ENCODE measurements at regions not wholly inside any gene's neighbourhood (a gene's known extent, or its start where the extent isn't known, plus 50 kb on each side); places are given as distances from the start of the nearest gene placed in this dataset.
"Not testable (repeated sequence)": the region's sequence is repeated elsewhere in the genome, so short reads cannot be mapped to it uniquely, and the experiment has no call there.

DNA sequence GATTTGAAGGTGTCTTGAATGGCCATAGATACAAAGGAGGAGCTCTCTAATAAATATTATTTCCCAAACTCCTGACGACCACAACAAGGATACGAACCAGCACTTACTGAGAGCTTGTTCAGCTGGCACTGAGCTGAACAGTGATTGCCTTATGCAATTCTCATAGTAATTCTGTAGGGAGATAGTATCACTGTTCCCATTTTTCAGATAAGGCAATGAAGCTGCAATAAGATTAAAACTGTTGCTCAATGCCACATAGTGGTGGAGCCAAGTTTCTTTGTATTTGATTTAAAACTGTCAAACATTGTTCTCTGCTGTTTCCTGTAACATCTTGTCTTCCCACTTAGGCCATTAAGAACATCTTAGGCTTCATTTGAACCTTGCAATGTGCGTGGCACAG, 163.9 kb downstream of the RPLP1 start:
- no peak for DNase-seq
- peaks cover 67% of the 10 kb centered on the region for H3K27me3 Mint-ChIP-seq (ENCODE audit: unreplicated experiment)
- intact Hi-C loops (cut with micrococcal nuclease; ENCODE audit: unreplicated experiment), result no loop called here
- H3K4me1 Mint-ChIP-seq (ENCODE audit: low read depth, unreplicated experiment), result no peaks in the 10 kb centered on the region
- CTCF ChIA-PET, result no interaction called here
- TF ChIP-seq, protein P1, sequence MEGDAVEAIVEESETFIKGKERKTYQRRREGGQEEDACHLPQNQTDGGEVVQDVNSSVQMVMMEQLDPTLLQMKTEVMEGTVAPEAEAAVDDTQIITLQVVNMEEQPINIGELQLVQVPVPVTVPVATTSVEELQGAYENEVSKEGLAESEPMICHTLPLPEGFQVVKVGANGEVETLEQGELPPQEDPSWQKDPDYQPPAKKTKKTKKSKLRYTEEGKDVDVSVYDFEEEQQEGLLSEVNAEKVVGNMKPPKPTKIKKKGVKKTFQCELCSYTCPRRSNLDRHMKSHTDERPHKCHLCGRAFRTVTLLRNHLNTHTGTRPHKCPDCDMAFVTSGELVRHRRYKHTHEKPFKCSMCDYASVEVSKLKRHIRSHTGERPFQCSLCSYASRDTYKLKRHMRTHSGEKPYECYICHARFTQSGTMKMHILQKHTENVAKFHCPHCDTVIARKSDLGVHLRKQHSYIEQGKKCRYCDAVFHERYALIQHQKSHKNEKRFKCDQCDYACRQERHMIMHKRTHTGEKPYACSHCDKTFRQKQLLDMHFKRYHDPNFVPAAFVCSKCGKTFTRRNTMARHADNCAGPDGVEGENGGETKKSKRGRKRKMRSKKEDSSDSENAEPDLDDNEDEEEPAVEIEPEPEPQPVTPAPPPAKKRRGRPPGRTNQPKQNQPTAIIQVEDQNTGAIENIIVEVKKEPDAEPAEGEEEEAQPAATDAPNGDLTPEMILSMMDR (IDR thresholded peaks at IDR 0.05; ENCODE audit: unreplicated experiment), result no peak
- no peaks in the 10 kb centered on the region for H3K9me3 Mint-ChIP-seq (ENCODE audit: low read depth, unreplicated experiment)
- BruUV-seq (replicated peaks), result no TSS peak
- H3K27ac Mint-ChIP-seq (ENCODE audit: unreplicated experiment), result no peak overlapping the region
- H3K36me3 Mint-ChIP-seq (ENCODE audit: insufficient read depth, unreplicated experiment), result no peaks in the 10 kb centered on the region
- H3K4me3 Mint-ChIP-seq (ENCODE audit: low read depth, unreplicated experiment), result no peak overlapping the region

DNA sequence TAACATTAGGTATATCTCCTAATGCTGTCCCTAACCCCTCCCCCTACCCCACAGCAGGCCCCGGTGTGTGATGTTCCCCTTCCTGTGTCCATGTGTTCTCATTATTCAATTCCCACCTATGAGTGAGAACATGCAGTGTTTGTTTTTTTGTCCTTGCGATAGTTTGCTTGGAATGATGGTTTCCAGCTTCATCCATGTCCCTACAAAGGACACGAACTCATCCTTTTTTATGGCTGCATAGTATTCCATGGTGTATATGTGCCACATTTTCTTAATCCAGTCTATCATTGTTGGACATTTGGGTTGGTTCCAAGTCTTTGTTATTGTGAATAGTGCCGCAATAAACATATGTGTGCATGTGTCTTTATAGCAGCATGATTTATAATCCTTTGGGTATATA, 164.5 kb downstream of the RPLP1 start:
- H3K4me3 Mint-ChIP-seq (ENCODE audit: low read depth, unreplicated experiment); DNase-seq; H3K27ac Mint-ChIP-seq (ENCODE audit: unreplicated experiment); H3K4me1 Mint-ChIP-seq (ENCODE audit: low read depth, unreplicated experiment); CTCF ChIA-PET; H3K9me3 Mint-ChIP-seq (ENCODE audit: low read depth, unreplicated experiment); intact Hi-C loops (cut with micrococcal nuclease; ENCODE audit: unreplicated experiment); H3K36me3 Mint-ChIP-seq (ENCODE audit: insufficient read depth, unreplicated experiment); BruUV-seq (replicated peaks): not testable (repeated sequence)
- H3K27me3 Mint-ChIP-seq (ENCODE audit: unreplicated experiment), result peaks cover 70% of the 10 kb centered on the region

DNA sequence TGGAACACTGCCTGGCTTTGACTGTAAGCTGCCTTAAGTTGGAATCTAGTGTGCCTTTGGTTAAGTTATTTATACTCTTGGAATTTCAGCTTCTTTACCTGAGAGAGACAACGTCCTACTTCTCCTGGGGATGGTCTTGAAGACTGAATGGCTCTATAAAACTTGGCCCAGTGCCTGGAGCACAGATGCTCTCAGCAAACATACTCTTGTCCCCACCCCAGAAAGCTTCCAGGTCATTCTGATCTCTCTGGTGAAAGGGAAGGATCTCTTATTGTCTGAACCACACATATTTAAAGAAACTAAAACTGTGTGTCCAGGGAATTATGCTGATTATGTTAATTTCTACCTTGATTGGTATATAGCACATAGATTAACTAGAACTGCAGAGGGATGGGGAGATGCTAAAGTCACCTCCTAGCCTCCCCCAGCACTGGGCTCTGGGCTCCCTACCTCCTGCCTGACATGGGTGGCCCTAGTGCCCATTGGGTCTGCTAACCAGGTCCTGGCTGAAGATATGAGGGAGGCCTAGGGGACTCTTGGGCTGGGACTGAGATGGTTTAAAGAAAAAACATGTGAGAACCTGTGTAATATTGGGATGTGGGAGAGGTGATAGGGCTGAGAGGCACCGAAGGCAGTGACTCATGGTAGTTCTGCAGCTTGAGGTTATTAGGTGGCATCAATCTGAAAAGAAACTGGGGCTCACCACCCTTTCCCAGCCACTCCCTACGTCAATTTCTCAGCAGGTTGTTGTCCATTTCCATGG, 171.0 kb downstream of the RPLP1 start:
- Mint-ChIP-seq H3K27me3 (ENCODE audit: unreplicated experiment) (peaks cover 98% of the 10 kb centered on the region), H3K36me3 (ENCODE audit: insufficient read depth, unreplicated experiment) (no peaks in the 10 kb centered on the region), H3K9me3 (ENCODE audit: low read depth, unreplicated experiment) (no peaks in the 10 kb centered on the region), H3K27ac (ENCODE audit: unreplicated experiment) (no peak overlapping the region), H3K4me3 (ENCODE audit: low read depth, unreplicated experiment) (no peak overlapping the region), H3K4me1 (ENCODE audit: low read depth, unreplicated experiment) (no peaks in the 10 kb centered on the region)
- intact Hi-C loops (cut with micrococcal nuclease; ENCODE audit: unreplicated experiment), result no loop called here
- CTCF ChIA-PET, result interaction anchor here (0.6 kb wide), 1 partner anchor 101 kb away, joined by 4 read pairs; no protein-coding TSS in a partner anchor
- TF ChIP-seq, protein P1 (IDR thresholded peaks at IDR 0.05; ENCODE audit: unreplicated experiment), result no peak
- no peak for DNase-seq
- no TSS peak for BruUV-seq (replicated peaks)

DNA sequence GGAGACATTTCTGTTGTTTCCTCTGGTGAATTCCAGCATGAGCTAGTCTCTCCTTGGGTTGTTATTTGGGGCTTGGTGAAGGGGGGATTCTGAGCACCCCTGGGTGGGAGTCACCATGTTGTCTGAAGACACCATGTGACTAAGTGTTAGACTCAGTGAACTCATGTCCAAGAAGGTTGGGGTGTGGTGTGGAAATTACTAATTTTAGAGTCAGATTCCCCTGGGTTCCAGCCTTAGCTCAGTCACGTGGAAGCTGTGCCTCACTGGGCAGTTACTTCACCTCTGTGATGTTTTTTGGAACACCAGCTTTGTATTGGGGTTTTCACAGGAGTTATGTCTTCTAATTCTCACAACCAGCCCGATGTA, 171.5 kb downstream of the RPLP1 start:
- H3K4me1 Mint-ChIP-seq (ENCODE audit: low read depth, unreplicated experiment), result no peaks in the 10 kb centered on the region
- CTCF ChIA-PET, result no interaction called here
- H3K9me3 Mint-ChIP-seq (ENCODE audit: low read depth, unreplicated experiment), result no peaks in the 10 kb centered on the region
- no peak overlapping the region for H3K27ac Mint-ChIP-seq (ENCODE audit: unreplicated experiment)
- no peaks in the 10 kb centered on the region for H3K36me3 Mint-ChIP-seq (ENCODE audit: insufficient read depth, unreplicated experiment)
- BruUV-seq (replicated peaks), result no TSS peak
- DNase-seq, result no peak
- TF ChIP-seq, protein P1 (IDR thresholded peaks at IDR 0.05; ENCODE audit: unreplicated experiment), result no peak
- intact Hi-C loops (cut with micrococcal nuclease; ENCODE audit: unreplicated experiment), result no loop called here
- no peak overlapping the region for H3K4me3 Mint-ChIP-seq (ENCODE audit: low read depth, unreplicated experiment)
- peaks cover 98% of the 10 kb centered on the region for H3K27me3 Mint-ChIP-seq (ENCODE audit: unreplicated experiment)

DNA sequence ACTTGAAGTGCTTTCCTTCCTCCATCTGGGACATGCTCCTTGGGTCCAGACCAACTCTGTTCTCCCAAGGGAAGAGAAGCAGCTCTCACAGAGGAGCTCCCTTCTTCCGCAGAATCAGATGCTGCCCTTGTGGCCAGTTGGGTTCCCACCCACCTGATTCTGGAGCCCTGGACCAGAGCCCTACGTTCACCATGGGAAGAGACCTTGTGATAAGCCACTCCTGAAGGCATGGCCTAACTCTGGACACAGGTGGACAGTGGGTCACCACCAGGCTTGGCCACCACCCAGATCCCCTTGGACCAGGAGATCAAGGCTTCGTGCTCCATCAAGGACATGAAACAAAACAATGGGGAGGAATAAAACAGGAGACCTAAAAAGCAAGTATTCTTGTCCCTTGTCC, 172.2 kb downstream of the RPLP1 start:
- Mint-ChIP-seq H3K4me3 (ENCODE audit: low read depth, unreplicated experiment) (no peak overlapping the region), H3K27ac (ENCODE audit: unreplicated experiment) (no peak overlapping the region), H3K36me3 (ENCODE audit: insufficient read depth, unreplicated experiment) (no peaks in the 10 kb centered on the region), H3K9me3 (ENCODE audit: low read depth, unreplicated experiment) (no peaks in the 10 kb centered on the region), H3K4me1 (ENCODE audit: low read depth, unreplicated experiment) (no peaks in the 10 kb centered on the region), H3K27me3 (ENCODE audit: unreplicated experiment) (peaks cover 98% of the 10 kb centered on the region)
- intact Hi-C loops (cut with micrococcal nuclease; ENCODE audit: unreplicated experiment), result no loop called here
- no peak for DNase-seq
- BruUV-seq (replicated peaks), result no TSS peak
- TF ChIP-seq, protein P1 (IDR thresholded peaks at IDR 0.05; ENCODE audit: unreplicated experiment), result no peak
- CTCF ChIA-PET, result no interaction called here

Measured in Calu3 (cell line).